IPS DF 6.9 (cell line): ENCODE measurements at regions not wholly inside any gene's neighbourhood (a gene's known extent, or its start where the extent isn't known, plus 50 kb on each side); places are given as distances from the start of the nearest gene placed in this dataset.
"Not testable (repeated sequence)": the region's sequence is repeated elsewhere in the genome, so short reads cannot be mapped to it uniquely, and the experiment has no call there.

Source experiments
- DNase-seq: peaks from one replicate; pipeline ENCODE4 v3.0.0-alpha.2; 2013; ENCODE audit warnings: low read depth, low spot score
- H3K27ac ChIP-seq: one replicate; pipeline ENCODE4 v1.5.1; 2013; ENCODE audit warnings: low read length, control low read depth
- H3K27me3 ChIP-seq: 2 replicates; pipeline ENCODE4 v1.6.1; 2013; ENCODE audit warnings: mild to moderate bottlenecking, low read length; ENCODE audit not compliant: control insufficient read depth, insufficient read depth
- H3K36me3 ChIP-seq: 2 replicates; pipeline ENCODE4 v1.6.1; 2013; ENCODE audit warnings: low read length; ENCODE audit not compliant: control insufficient read depth, insufficient read depth
- H3K4me1 ChIP-seq: 2 replicates; pipeline ENCODE4 v1.6.1; 2013; ENCODE audit warnings: low read length; ENCODE audit not compliant: control insufficient read depth, insufficient read depth
- H3K4me3 ChIP-seq: 2 replicates; pipeline ENCODE4 v1.5.1; 2013; ENCODE audit warnings: mild to moderate bottlenecking, low read length
- H3K9me3 ChIP-seq: 2 replicates; pipeline ENCODE4 v1.6.1; 2013; ENCODE audit warnings: low read length, inconsistent platforms; ENCODE audit not compliant: control insufficient read depth, insufficient read depth
- WGBS: extraction: QIAGEN DNeasy Blood & Tissue Kit; methylation state at CpG from one replicate; pipeline ENCODE4 v1.1.7; 2013; ENCODE audit warnings: mixed read lengths, missing lambda C conversion rate; ENCODE audit not compliant: insufficient read length, insufficient coverage; 5-methylcytosine and 5-hydroxymethylcytosine counted together

DNA sequence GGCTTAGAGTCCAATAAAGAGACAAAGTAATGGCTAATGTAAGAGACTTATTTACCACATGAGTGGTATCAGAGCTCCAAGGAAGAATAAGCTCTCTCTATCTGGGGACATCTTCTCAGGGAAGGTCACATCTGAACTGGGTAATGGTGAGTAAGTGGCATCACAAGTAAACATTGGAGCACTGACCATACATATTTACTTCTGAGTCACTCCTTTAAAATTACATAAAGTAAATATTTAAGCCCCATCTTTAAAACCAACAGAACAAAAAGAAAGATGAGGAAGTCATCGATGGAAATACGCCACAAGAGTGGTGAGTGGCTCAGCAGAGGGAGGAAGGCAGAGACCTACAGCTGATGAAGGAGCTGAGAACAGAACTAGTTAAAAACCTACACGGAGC lies 159.9 kb downstream of the DUSP6 start:
- no peak overlapping the region for H3K4me3 ChIP-seq
- no peaks in the 10 kb centered on the region for H3K4me1 ChIP-seq
- no peaks in the 10 kb centered on the region for H3K27me3 ChIP-seq
- no peaks in the 10 kb centered on the region for H3K36me3 ChIP-seq
- H3K9me3 ChIP-seq: no peaks in the 10 kb centered on the region
- no peak overlapping the region for H3K27ac ChIP-seq
- DNase-seq: no peak
- WGBS: no CpG with 5 or more reads among the region's 3 CpGs

DNA sequence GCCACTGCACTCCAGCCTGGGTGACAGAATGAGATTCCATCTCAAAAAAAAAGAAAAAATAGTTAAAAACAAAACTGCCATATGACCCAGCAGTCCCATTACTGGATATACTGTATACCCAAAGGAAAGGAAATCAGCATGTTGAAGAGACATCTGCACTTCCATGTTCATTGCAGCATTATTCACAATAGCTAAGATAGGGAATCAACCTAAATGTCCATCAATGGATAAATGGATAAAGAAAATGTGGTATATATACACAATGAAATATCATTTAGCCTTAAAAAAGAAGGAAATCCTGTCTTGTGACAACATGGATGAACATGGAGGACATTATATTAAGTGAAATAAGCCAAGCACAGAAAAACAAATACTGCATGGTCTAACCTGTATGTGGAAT lies 160.7 kb downstream of the DUSP6 start:
- not testable (repeated sequence) for H3K9me3 ChIP-seq, H3K27me3 ChIP-seq, H3K4me1 ChIP-seq, DNase-seq, H3K4me3 ChIP-seq, H3K27ac ChIP-seq, H3K36me3 ChIP-seq

GRCh38 chr12:89189448-89189847 lies 162.9 kb downstream of the DUSP6 start:
- H3K4me3 ChIP-seq: no peak overlapping the region
- no peaks in the 10 kb centered on the region for H3K27me3 ChIP-seq
- no CpG with 5 or more reads among the region's 1 CpG for WGBS
- no peaks in the 10 kb centered on the region for H3K4me1 ChIP-seq
- no peaks in the 10 kb centered on the region for H3K36me3 ChIP-seq
- H3K9me3 ChIP-seq: no peaks in the 10 kb centered on the region
- no peak for DNase-seq
- no peak overlapping the region for H3K27ac ChIP-seq

DNA sequence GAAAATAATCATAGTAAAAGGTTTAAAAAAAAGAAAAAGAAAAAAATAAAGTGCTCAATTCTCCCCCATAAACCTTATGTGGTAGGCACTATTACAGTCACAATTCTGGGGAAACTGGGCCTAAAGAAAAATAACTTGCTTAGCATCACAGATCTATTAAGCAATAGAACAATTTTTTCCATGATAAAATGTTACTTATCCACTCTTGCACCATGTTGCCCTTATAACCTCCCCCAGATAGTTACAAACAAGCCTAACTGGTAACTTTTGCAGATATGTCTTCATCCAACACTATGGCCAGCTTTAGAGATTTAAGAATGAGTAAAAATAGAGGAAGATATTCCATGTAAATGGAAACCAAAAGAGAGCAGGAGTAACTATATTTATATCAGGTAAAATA lies 164.8 kb downstream of the DUSP6 start:
- no peaks in the 10 kb centered on the region for H3K4me1 ChIP-seq
- no peak overlapping the region for H3K27ac ChIP-seq
- H3K36me3 ChIP-seq: no peaks in the 10 kb centered on the region
- H3K4me3 ChIP-seq: no peak overlapping the region
- H3K9me3 ChIP-seq: no peaks in the 10 kb centered on the region
- H3K27me3 ChIP-seq: no peaks in the 10 kb centered on the region
- DNase-seq: no peak

DNA sequence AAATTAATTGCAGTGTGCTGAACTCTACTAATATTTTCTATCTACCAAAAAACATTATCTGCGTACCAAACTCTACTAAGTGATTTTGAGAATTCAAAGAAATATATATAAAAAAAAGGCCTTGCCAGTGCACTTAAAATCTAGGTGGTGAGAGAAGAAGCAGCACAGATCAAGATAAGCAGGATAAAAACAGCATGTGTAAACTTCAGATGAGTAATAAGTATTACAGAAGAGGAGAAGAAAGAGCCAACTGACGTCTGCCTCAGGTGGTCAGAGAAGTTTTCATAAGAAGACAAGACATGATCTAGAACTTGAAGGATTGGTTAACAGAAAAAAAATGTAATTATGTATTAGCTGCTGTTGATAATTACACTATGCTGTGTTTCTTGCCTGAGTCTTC lies 166.4 kb downstream of the DUSP6 start:
- Histone ChIP-seq H3K27ac (no peak overlapping the region), H3K9me3 (no peaks in the 10 kb centered on the region), H3K36me3 (no peaks in the 10 kb centered on the region), H3K4me3 (no peak overlapping the region), H3K4me1 (no peaks in the 10 kb centered on the region), H3K27me3 (no peaks in the 10 kb centered on the region)
- no peak for DNase-seq
- WGBS: 100% methylated on average over 1 of the region's 2 CpGs

GRCh38 chr12:89185181-89185580 lies 167.1 kb downstream of the DUSP6 start:
- no peak for DNase-seq
- H3K4me3 ChIP-seq: no peak overlapping the region
- H3K27ac ChIP-seq: no peak overlapping the region
- H3K27me3 ChIP-seq: no peaks in the 10 kb centered on the region
- no peaks in the 10 kb centered on the region for H3K9me3 ChIP-seq
- WGBS: no CpG with 5 or more reads among the region's 3 CpGs
- H3K4me1 ChIP-seq: no peaks in the 10 kb centered on the region
- no peaks in the 10 kb centered on the region for H3K36me3 ChIP-seq

DNA sequence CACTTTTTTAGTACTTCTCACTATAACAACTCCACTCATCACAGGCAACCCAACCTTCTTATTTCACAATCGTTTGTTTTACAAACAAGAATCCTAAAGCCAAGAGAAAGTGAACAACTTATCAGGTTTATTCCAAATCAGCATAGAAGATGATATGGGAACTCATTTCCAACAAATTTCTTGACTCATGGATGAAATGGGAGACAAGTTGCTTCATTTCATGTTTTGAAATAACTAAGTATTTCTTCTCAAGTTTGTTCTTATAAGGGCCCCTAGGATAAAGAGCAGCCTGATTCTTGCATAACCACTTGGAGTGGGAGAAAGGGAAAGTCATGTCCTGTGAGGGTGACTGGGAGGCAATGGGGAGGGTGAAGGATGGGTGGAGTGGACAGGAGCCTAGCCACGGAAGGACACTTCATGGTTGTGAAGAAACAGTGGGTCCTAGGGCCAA lies 168.3 kb downstream of the DUSP6 start:
- no peak overlapping the region for H3K27ac ChIP-seq
- no peak for DNase-seq
- H3K4me1 ChIP-seq: no peaks in the 10 kb centered on the region
- H3K9me3 ChIP-seq: no peaks in the 10 kb centered on the region
- H3K27me3 ChIP-seq: no peaks in the 10 kb centered on the region
- no peaks in the 10 kb centered on the region for H3K36me3 ChIP-seq
- 100% methylated on average over 1 of the region's 2 CpGs for WGBS
- H3K4me3 ChIP-seq: no peak overlapping the region

- H3K4me1 ChIP-seq: no peaks in the 10 kb centered on the region
- no peak overlapping the region for H3K4me3 ChIP-seq
- H3K27me3 ChIP-seq: no peaks in the 10 kb centered on the region
- no peak overlapping the region for H3K27ac ChIP-seq
- no peak for DNase-seq
- H3K36me3 ChIP-seq: no peaks in the 10 kb centered on the region
- no peaks in the 10 kb centered on the region for H3K9me3 ChIP-seq
- no CpG with 5 or more reads among the region's 2 CpGs for WGBS
Measured at GRCh38 chr12:89181271-89181920, 170.9 kb downstream of the DUSP6 start.

DNA sequence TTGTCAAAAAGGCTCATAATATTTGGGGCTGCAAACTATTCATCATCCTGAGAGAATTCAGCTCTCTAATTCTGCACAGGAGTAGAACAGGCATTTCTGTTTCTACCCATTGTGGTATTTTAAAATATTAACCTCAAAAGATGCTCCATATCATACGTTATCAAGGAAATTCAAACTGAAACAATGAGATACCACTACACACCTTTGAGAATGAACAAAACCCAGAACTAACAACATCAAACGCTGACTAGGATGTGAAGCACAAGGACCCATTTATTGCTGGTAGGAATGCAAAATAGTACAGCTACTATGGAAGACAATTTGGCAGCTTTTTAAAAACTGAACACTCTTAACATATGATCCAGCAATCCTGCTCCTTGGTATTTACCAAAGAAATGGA lies 171.8 kb downstream of the DUSP6 start:
- no peaks in the 10 kb centered on the region for H3K9me3 ChIP-seq
- no peak overlapping the region for H3K27ac ChIP-seq
- no peaks in the 10 kb centered on the region for H3K4me1 ChIP-seq
- no peaks in the 10 kb centered on the region for H3K27me3 ChIP-seq
- DNase-seq: no peak
- no CpG with 5 or more reads among the region's 2 CpGs for WGBS
- no peaks in the 10 kb centered on the region for H3K36me3 ChIP-seq
- no peak overlapping the region for H3K4me3 ChIP-seq

GRCh38 chr12:89179983-89180382 lies 172.3 kb downstream of the DUSP6 start:
- Histone ChIP-seq H3K4me3 (no peak overlapping the region), H3K27me3 (no peaks in the 10 kb centered on the region), H3K36me3 (no peaks in the 10 kb centered on the region), H3K4me1 (no peaks in the 10 kb centered on the region), H3K27ac (no peak overlapping the region), H3K9me3 (no peaks in the 10 kb centered on the region)
- no peak for DNase-seq
- no CpG with 5 or more reads among the region's 1 CpG for WGBS

- no CpG with 5 or more reads among the region's 1 CpG for WGBS
- no peaks in the 10 kb centered on the region for H3K36me3 ChIP-seq
- H3K4me1 ChIP-seq: no peaks in the 10 kb centered on the region
- H3K27ac ChIP-seq: no peak overlapping the region
- no peaks in the 10 kb centered on the region for H3K9me3 ChIP-seq
- no peak for DNase-seq
- H3K27me3 ChIP-seq: no peaks in the 10 kb centered on the region
- H3K4me3 ChIP-seq: no peak overlapping the region
Measured at GRCh38 chr12:89179245-89179644, 173.1 kb downstream of the DUSP6 start.
